HG03064 (cell line): ENCODE measurements at regions not wholly inside any gene's neighbourhood (a gene's known extent, or its start where the extent isn't known, plus 50 kb on each side); places are given as distances from the start of the nearest gene placed in this dataset.
"Not testable (repeated sequence)": the region's sequence is repeated elsewhere in the genome, so short reads cannot be mapped to it uniquely, and the experiment has no call there.

Experiments used
- ATAC-seq: cut with Tn5 transposase; IDR thresholded peaks from one replicate; pipeline ENCODE4 v1.9.1; 2021; ENCODE audit warnings: low read depth; ENCODE audit not compliant: unreplicated experiment

DNA sequence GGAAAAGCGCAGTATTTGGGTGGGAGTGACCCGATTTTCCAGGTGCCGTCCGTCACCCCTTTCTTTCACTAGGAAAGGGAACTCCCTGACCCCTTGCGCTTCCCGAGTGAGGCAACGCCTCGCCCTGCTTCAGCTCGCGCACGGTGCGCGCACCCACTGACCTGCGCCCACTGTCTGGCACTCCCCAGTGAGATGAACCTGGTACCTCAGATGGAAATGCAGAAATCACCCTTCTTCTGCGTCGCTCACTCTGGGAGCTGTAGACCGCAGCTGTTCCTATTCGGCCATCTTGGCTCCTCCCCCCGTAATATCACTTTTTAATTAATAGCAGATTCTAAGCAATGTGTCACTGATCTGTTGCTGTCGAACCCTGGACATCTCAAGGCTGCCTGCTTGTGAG, 294.9 kb downstream of the MYCN start:
- ATAC-seq, result not testable (repeated sequence)

DNA sequence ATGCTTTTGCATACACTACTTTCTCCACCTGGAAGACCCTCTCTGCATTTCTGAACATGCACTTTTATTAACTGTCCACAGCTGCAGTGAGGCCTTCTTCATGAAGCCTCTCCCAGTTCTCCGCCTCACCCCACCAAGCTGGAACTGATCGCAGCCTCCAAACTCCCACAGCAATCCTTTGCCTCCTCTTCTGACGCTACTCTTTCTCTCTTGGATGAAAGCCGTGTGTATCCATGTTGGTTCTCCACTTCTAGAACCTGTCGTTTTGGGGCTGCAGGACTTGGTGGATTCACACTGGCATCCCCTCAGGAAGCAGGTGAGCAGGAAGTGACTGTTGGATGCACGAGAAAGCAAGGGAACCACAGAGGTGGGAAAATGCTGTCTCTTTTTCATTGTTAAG, 288.6 kb downstream of the MYCN start:
- no peak for ATAC-seq

DNA sequence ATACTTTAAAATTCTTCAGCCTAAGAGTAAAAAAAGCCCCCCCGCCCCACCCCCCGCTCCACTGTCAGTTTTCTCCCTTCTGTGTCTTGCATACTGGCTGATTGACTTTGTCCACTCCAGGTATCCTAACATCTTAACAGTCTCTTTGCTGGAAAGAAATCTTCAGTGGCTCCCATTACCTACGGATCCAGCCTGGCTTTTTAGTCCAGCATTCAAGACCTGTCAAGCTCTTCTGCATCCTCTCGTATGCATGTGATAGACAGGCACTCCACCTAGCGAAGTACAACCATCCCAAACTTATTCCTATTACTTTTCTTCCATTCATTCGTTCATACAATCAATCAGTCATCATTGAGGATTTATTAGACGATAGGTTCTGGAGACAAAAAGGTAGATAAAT, 288.1 kb downstream of the MYCN start:
- ATAC-seq, result no peak

DNA sequence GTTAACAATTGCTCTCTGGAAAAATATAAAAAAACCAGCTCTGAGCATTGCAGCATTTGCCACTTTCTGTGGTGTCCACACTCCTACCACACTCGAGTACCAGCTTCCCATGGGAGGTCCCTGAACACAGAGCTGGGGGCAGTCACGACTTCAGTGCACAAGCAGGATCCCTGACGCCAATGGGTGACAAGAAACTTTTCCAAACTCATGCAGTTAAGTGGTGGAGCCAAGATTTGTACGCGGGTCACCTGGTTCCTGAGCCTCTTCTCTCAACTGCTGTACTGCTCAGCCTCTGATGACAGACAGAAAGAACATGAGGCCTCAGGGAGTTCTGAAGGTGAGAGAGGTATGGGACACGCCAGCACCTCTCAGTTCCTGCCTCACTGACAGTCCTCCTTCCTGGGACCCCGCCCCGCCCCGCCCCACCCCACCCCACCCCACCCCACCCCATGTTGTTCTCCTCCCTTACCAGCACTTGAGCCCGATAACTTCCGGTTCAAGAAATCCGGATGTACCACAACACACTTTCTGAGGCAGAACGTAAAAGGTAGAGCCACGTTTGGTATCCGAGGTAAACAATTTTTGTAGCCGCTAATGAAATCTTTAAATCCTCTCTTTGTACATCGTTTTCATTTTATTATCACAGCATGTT, 287.6 kb downstream of the MYCN start:
- ATAC-seq, result no peak

DNA sequence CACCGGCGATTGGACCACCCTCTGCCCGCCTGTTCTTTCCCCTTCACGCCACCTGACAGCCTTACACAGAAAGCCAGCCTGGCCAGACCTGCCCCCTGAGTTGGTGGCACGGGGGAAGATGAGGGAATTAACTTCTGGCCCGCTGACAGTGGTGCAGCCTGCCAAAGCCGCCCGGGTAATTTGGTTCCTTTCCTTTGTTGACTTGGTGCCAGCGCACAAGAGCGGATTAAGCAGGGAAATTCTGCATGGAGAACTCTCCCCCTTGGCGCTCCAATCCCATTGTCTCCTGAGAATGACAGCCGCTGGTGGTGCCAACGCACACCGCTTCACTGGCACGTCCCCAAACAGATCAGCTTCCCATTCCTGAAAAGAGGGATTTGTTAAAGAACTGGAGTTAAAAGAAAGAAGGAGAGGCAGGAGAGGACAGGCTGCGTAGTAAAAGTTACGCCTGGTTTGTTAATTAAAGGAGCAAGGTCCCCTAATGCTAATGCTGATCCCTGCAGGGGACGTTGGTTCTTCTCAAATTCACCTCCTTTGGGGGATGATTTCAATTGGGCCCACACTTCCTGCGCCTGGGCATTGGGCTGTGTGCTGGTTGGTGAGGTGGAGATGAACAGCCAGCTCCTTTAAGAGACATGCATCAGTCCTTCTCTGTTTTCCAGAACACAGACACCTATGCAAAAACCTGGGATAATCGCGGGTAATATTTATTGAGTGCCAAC, 286.8 kb downstream of the MYCN start:
- ATAC-seq, result no peak

DNA sequence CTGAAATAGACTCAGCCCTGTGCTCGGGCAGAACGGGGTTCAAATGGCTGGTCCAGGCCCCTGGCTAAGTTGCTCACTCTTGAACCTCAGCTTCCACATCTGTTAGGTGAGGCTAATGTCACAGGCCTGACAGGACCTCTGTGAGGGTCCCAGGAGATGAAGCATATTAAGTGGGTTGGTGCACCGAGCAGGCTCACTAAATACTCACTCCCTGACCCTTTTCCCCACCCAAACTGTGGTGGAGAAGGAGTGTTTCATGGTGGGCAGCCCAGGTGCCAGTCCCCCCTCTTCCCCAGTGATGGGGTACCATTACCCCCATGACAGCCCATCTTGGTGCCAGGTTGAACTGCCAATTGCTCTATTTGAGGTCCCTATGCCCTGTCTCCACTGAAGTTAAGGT, 286.0 kb downstream of the MYCN start:
- ATAC-seq, result no peak

DNA sequence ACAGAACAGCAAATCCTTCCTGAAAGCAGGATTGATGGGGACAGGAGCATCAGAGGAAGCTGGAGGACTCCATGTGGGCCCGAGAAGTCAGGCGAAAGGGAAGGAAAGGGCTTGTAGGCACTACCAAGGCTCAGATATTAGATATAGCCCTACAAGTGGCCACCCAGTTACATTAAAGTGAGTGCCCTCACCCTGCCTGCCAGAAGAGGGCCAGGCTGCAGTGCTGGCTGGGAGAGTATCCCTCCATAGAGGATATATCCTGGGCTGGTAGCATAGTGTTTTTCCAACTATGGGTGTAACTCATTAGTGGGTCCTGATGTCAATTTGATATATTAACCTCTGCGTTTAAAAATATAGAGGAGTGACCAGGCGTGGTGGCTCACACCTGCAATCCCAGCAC, 285.2 kb downstream of the MYCN start:
- ATAC-seq, result no peak

DNA sequence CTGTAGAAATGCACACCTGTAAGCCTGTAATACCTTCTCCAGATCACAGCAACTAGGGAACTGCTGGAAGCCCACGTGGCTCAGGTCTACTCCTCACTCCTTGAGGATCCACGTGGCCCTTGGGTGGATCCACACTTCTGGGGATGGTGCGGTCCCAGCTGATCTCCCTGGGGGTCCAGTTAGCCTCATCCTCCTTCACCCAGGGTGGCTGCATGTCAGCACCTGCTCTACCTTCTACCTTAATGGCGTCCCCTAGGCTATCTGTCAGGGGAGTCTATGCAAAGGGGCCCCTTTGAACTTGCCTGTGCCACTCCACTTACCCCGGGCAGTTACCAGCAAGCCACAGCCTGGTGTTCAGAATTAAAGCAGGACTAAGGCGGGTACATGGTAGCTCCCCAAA, 284.7 kb downstream of the MYCN start:
- ATAC-seq, result no peak

DNA sequence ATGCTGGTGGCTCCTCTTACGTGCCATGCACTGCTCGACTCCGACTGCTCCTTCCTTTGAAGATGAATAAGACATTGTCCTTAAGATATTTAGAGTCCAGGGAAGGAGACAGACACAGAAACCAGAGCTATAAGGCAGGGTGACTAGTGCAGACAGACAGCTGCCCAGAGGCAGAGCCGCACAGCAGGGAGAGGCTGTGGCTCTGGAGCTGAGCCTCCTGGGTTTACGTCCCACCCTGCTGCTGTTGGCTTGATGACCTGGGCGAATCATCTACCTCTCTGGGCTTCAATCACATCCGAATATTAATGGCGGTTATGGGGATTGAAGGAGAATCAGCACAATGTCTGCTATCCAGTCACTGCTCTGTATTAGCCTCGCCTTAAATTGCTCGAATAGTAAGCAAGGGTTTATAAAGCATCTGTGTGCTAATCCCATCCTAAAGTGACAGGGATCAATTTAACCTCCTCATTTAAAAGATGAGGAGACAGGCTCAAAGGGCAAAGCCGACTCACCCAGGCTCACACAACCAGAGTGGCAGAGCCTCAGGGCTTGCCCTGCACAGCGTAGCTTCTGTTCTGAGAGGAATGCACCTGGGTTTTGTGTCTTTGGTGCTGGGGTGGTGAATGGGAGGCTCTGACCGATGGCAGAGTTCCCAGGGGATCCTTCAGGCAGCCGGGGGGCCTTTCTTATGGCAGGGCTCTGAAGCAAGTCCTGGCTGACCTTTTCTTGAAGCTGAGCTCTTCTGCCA, 284.1 kb downstream of the MYCN start:
- no peak for ATAC-seq

DNA sequence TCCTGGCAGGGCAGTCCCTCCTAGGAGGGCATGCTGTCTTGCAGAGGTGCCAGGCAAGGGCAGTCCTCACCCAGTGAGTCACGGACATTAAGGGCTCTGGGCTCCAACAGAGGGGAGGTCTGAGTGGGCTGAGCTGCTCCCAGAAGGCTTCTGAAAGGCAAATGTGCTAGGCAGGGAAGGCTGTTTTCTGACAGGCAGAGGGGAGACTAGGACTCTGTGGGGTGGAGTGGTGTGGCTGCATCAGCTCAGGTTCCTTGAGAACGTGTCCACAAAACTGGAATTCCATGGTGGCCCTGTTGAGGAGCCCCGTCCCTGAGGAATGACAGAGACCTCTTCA, 283.5 kb downstream of the MYCN start:
- no peak for ATAC-seq

DNA sequence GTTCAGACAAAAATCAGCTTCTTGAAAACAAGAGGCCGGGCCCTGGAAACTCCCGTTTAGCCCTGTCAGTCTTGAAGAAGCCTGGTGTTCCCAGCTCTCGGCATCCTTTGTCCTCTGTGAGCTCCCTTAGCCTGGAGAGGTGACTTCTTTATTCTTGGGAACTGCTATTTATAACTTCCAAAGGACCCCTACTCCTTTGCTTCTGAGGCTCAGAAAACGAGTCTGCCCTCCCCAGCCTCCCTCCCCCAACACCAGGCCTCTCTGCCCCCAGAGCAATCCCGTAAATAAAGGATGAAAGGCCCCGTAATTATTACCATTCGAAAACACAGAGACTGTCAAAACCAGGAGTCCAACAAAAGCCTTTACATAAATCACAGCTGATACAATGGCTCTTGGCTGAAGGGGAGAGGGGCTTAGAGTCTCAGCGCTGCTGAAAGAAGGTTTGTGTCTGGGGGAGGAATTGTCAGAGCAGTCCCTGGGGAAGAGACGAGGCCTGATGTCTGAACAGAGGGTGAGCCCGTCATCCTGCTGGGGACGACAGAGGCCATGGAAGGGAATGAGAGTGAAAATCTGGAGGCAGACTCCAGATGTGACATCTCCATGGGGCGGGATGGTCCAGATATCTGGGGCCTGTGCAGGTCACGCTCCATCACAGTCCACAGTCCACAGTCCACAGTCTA, 283.0 kb downstream of the MYCN start:
- no peak for ATAC-seq

DNA sequence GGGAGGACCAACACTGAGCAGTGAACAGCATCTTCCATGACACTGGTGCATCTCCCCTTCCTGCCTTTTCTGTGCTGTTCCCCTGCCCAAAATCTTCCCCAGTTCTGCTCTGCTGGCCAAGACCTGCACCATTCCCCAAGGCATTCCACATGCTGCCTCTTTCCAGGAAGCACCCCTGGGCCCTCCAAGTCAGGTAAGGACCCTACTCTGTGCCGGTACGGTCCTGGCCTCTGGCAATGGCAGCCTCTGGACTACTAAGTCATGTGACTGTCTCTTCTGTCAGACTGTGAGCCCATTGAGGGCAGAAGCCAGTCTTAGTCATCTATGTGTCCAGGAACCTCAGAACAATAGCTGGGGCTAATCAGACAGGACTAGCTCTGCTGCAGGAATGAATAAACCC, 282.0 kb downstream of the MYCN start:
- no peak for ATAC-seq

DNA sequence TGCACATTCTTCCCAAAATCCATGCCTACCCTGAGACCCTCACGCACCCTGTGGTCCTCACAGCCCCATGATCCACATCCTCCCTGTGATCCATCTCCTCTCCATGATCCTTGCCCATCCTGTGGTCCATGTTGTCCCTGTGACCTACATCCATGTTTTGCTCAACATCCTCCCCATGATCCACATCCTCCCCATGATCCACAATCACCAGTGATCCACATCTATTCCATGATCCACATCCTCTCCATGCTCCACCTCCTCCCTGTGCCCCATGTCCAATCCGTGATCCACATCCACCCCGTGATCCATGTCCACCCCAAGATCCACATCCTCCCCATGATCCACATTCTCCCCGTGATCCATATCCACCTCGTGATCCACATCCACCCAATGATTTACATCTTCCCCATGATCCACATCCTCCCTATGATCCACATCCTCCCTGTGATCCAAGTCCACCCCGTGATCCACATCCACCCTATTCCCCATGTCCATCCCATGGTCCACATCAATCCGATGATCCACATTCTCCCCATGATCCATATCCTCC, 281.2 kb downstream of the MYCN start:
- ATAC-seq, result no peak

DNA sequence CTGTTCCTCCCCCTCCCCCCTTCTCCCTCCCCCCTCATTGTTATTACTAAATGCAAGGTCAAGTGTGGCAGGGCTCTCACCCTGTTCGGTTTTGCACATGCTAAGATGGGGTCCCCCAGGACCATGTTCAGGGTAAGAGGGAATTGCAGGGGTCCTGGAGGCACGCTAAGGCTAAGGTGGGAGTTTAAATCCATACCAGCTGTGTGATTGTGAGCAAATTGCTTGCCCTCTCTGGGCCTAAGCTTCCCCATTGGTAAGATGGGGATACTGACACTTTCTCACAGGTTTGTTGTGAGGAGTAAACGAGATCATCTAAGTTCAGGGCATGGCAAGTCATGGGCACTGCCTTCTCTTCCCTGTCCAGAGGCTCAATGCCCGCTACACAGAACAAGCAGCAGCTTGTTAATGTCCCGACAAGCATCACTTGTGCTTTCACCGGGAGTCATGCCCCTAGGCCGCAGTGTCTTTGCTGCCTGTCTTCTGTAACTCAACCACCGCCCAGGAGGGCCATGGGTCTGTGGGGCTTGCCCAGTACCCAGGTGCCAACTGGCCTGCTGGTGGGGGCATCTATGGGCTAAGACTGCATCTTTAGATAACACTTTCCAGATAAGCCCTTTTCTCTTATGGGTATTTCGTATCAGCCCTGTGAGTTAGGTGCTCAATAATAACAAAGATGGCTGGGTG, 279.1 kb downstream of the MYCN start:
- ATAC-seq, result no peak

DNA sequence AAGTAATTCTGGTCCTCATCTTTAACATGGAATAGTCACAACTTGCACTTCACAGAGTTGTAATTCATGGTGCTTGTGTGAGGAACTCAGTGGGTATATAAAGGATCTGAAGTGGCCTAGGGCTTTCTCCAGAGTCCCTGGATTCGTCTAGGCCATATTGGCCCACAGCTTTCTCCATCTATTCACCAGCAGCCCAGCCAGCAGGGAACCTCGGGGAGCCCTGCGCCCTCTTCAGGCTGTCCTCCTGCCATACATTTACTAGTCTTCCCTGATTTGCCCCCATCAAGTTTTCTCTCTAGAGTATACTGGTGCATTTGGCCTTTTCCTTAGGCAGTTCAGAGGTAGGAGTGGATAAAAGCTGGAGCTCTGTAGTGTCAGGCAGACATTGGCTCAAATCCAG, 278.3 kb downstream of the MYCN start:
- no peak for ATAC-seq

DNA sequence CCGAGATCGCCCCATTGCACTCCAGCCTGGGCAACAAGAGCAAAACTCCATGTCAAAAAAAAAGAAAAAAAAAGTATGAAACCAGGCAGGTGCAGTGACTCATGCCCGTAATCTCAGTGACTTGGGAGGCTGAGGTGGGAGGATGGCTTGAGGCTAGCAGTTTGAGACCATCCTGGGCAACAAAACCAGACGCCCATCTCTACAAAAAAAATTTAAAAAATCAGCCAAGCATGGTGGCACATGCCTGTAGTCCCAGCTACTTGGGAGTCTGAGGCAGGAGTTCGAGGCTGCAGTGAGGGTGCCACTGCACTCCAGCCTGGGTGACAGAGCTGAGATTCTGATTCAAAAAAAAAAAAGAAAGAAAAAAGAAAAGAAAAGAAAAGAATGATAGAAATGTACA, 277.8 kb downstream of the MYCN start:
- ATAC-seq, result no peak

DNA sequence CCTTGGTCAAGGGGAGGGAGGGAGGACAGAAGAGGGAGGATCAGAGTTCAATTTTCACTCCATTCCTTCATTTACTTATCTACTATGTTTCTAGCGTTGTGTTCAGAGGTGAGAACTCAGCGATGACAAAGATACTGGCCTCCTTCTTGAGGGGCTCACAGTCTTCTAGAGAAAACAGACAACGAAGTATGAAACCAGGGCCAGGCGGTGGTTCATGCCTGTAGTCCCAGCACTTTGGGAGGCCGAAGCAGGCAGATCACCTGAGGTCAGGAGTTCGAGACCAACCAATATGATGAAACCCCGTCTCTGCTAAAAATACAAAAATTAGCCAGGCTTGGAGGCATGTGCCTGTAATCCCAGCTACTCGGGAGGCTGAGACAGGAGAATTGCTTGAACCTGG, 277.4 kb downstream of the MYCN start:
- not testable (repeated sequence) for ATAC-seq

DNA sequence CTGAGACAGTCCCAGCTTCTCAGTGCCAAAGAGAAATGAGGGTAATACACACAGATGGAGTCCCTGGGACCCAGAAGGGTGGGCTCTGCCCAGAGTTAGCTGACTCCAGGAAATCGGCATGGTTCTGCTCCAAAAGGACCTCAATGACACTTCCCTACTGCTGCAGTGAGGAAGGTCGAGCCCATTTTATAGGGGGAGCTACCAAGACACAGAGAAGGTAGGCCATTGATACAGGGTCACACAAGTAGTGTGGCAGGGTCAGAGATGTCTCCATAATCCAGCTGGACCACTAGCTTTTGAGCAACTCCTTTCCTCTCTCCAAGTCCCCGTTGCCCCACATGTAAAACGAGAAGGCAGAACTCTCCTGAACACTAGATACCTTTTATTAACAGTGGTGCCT, 276.9 kb downstream of the MYCN start:
- ATAC-seq, result no peak

DNA sequence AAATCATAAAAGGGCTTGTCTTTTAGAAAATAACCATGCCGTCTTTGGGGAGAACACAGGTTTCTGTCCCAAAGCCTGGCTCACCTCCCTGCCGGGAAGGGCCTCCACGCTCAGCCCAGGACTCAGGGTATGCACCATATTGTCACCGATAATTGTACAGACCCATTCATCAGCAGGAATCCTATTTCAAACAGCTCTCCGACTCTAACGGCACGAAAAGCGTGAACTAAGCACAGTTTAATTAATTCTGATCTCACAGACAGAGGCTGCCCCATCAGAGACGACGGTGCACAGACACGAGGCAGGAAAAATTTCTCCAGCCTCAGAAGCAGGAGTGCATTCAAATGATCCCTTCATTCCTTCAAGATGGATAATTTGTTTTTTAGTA, 276.2 kb downstream of the MYCN start:
- ATAC-seq, result no peak

DNA sequence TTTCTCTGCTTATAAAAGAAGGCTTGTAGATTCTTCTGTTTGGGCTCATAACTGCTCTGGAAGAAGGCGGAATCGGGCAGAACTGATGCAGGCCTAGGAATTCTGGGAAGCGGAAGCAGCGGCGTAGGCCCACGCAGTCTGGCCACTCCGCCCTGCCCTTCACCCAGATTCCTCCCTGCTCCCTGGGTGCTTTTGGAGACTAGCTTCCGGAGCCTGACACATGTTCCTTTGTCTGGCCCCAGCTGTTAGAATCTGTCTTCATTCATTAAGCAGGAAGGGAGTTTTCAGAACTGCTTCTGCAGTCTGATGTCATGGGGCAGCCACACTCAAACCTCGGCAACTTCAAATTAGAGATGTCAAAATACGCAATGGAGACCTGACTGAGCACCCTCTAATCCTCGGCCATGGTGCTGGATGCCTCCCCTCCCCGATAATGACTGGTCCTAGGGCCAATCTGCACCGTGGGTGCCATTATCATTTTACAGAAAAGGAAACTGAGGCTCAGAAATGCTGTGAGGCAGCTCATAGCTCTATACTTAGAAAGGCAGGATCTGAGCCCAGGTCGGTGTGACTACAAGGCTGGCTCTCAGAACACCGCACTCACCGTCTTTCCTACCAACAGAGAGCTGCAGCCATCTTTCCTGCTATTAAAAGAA, 275.7 kb downstream of the MYCN start:
- ATAC-seq, result no peak
